CD4-positive, alpha-beta T cell treated with Interleukin-6 at 100 ng/mL for 8 hours (primary cell): ENCODE measurements at regions not wholly inside any gene's neighbourhood (a gene's known extent, or its start where the extent isn't known, plus 50 kb on each side); places are given as distances from the start of the nearest gene placed in this dataset.
"Not testable (repeated sequence)": the region's sequence is repeated elsewhere in the genome, so short reads cannot be mapped to it uniquely, and the experiment has no call there.

Experiments
- DNase-seq: peaks from one replicate; pipeline ENCODE4 v3.0.0-alpha.2; 2020; ENCODE audit warnings: mixed read lengths, low spot score

- DNase-seq, result not testable (repeated sequence)
Measured at GRCh38 chr3:75444634-75445033, 219.5 kb upstream of the FRG2C start.

DNA sequence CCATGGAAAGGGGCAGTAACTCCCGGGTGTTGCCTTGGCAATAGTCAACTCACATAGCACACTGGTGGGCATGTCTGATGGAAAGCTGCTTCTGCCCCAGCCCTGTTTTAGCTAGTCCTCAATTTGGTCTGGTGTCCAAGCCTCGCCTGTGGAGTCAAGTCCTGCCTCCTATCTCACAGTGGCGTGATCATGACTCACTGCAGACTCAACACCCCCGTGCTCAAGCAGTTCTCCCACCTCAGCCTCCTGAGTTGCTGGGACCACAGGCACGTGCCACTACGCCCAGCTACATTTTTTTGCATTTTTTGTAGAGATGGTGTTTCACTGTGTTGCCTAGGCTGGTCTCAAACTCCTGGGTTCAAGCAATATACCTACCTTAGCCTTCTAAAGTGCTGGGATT lies 218.9 kb upstream of the FRG2C start:
- DNase-seq, result not testable (repeated sequence)

DNA sequence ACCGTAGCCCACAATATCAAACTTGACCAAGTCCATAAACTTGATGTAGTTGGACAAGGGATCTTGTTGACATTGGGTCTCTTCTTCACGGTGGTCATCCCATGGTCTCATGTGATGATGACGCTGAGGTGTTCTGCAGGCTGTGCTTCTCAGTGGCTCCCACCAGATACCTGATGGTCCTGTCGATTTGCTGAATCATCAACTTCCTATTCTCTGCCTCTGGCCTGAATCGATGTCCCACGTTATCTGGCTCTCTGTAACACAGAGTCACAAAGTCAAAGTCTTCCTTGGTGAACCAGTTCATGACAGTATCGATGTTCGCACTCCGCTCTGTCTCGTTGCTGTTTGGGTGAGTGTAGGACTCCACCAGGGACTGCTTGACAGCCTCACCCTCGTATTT lies 217.2 kb upstream of the FRG2C start:
- not testable (repeated sequence) for DNase-seq

- not testable (repeated sequence) for DNase-seq
Measured at GRCh38 chr3:75453328-75453727, 210.8 kb upstream of the FRG2C start.

- not testable (repeated sequence) for DNase-seq
Measured at GRCh38 chr3:75453839-75454238, 210.3 kb upstream of the FRG2C start.

GRCh38 chr3:75474530-75474929 lies 189.6 kb upstream of the FRG2C start:
- DNase-seq, result not testable (repeated sequence)

- DNase-seq, result not testable (repeated sequence)
Measured at GRCh38 chr3:75496600-75496999, 167.5 kb upstream of the FRG2C start.

DNA sequence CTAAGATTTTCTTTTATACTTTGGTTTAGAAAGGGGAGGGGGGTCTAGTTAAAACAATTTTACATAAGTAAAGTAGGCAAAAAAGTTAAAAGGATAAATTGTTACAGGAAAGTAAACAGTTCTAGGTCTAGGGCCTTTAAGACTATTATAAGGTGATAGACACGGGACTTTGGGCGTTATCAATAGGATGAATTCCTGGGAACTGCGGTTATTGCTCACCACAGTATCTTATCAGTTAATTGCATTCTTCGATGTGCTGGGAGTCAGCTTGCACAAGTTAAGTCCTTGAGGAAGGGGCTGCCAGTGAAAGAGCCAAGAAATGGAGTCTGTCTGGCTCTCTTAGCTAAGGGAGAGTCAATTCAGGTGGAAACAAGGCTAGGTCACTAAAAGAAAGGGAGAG lies 163.8 kb upstream of the FRG2C start:
- not testable (repeated sequence) for DNase-seq

DNA sequence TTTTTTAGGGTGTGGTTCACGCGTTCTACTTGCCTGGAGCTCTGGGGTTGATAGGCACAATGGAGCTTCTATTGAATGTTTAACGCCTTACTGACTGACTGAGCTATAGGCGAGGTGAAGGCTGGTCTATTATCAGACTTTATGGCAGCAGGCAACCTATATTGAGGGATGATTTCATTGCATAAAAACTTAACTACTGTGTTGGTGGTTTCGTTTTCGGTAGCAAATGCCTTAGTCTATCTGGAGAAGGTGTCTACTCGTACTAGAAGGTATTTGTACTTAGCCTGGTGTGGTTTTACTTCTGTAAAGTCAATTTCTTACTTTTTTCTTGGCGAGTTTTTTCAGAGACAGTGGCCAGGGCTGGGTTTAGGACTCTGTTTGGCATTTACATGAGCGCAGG lies 162.0 kb upstream of the FRG2C start:
- DNase-seq, result not testable (repeated sequence)

DNA sequence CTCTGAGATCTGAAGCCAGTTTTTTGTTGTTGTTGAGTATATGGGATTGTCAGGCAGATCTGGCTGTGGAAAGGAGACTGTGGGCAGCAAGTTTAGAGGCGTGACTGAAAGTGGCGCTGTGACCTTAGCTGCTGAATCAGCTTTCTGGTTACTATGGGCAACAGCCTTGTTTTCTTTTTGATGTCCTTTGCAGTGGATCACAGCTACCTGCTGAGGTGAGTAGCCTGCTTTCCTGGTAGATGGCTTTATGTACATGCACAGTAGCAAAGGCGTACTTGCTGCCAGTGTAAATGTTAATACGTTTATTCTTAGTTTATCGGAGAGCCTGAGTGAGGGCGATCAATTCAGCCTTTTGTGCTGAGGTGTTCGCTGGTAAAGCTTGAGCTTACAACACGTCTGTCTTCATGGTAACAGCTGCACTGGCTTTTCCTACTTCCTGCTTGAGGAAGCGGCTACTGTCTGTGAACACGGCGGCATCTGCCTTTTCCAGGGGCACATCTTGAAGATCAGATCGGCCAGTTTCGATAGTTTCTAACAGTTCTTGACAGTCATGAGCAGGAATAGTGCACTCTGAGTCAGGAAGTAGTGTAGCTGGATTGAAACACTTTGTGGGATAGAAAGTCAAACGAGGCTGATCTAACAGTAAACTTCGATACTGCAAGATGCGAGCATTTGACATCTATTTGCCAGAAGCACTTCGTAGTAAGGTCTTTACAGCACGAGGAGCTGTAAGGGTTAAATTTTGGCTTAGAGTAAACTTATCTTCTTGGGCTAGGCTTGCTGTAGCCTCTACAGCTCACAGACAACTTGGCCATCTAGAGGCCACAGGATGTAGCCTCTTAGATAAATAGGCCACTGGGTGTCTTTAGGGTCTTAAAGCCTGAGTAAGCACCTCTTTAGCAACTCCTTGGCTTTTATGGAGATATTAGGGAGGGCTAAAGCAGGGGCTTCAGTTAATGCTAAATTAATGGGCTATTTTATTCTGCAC lies 161.1 kb upstream of the FRG2C start:
- not testable (repeated sequence) for DNase-seq

- DNase-seq, result no peak
Measured at GRCh38 chr3:75506603-75507002, 157.5 kb upstream of the FRG2C start.

- not testable (repeated sequence) for DNase-seq
Measured at GRCh38 chr3:75507956-75508355, 156.2 kb upstream of the FRG2C start.

DNA sequence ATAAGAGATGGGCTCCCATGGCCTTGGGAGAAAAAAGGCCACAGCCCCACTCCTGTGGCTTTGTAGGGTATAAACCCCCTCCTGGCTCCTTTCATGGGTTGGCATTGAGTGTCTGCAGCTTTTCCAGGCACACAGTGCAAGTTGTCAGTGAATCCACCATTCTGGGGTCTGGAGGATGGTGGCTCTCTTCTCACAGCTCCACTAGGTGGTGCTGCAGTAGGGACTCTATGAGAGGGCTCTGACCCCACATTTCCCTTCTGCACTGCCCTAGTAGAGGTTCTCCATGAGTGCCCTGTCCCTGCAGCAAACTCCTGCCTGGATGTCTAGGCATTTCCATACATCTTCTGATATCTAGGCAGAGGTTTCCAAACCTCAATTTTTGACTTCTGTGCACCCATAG lies 136.5 kb upstream of the FRG2C start:
- not testable (repeated sequence) for DNase-seq

- not testable (repeated sequence) for DNase-seq
Measured at GRCh38 chr3:75552095-75552494, 112.0 kb upstream of the FRG2C start.

DNA sequence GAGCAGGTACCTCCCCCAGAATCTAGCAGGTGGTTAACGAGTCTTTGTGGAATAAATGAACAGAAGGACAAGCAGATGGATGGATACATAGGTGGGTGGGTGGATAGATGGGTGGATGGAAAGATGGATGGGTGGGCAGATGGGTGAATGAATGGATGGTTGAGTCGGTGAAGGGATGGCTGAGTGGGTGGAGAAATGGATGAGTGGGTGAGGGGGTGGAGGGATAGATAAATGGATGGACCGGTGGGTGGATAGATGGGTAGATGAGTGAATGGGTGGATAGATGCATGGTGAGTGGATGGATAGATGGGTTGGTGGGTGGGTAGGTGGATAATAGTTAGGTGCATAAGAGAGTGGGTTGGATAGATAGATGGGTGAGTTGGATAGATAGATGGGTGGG lies 99.7 kb upstream of the FRG2C start:
- not testable (repeated sequence) for DNase-seq

DNA sequence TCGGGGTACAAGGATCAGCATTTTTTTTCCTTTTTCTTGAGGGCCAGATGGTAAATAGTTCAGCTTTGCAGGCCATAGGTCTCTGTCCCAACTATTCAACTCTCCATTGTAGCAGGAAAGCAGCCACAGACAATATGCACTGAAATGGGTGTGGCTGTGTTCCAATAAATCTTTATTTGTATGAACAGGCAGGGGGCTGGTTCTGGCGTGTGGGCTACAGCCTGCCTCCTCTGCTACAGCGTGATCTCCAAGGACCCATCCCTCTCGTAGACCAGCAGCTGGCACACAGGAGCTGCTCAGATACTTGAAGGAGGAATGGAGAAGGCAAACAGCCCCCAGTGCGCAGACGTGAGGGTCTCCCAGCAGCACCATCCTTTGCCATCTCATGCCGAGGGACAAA lies 91.8 kb upstream of the FRG2C start:
- not testable (repeated sequence) for DNase-seq

DNA sequence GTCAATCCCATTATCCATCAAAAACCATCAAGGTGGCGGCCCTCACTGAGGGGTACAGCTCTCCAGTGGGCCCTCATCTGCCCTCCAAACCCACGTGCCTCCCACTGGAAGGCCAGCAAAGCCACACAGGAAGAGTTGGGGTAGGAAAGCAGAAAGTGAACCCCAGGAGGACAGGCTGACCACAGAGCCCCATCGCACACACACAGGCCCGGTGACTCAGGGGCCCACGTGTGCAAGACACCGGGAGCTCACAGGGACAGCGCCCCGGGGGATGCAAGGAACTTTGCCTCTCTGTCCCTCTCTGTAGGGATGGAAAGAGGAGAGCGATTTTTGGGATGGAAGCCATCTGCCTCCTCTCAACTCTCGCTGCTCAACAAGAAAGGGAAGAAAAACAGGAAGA lies 85.0 kb upstream of the FRG2C start:
- not testable (repeated sequence) for DNase-seq

GRCh38 chr3:75579536-75579935 lies 84.6 kb upstream of the FRG2C start:
- DNase-seq, result not testable (repeated sequence)

GRCh38 chr3:75579981-75580782 lies 83.9 kb upstream of the FRG2C start:
- not testable (repeated sequence) for DNase-seq

GRCh38 chr3:75582536-75582935 lies 81.6 kb upstream of the FRG2C start:
- not testable (repeated sequence) for DNase-seq

DNA sequence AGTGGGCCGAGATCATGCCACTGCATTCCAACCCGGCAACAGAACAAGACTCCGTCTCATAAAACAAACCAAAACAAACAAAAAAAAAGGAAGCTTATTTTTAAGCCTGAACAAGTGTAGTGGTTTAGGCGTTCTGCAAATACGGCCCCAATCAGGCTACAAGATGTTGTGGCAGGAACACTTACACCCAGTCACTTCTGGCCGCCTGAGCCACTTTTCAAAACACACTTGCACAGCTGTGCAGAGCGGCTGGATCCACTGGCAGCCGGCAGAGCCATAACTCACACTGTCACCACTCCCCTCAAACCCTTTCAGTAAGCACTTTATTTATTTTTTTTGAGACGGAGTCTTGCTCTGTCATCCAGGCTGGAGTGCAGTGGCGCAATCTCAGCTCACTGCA lies 81.0 kb upstream of the FRG2C start:
- not testable (repeated sequence) for DNase-seq

DNA sequence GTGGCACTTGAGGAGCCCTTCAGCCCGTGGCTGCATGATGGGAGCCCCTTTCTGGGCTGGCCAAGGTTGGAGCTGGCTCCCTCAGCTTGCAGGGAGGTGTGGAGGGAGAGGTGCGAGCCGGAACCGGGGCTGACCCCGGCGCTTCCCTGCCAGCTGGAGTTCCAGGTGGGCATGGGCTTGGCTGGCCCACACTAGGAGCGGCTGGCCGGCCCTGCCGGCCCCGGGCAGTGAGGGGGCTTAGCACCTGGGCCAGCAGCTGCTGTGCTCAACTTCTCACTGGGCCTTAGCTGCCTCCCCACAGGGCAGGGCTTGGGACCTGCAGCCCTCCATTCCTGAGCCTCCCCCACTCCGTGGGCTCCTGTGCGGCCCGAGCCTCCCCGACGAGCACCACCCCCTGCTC lies 76.4 kb upstream of the FRG2C start:
- DNase-seq, result not testable (repeated sequence)

DNA sequence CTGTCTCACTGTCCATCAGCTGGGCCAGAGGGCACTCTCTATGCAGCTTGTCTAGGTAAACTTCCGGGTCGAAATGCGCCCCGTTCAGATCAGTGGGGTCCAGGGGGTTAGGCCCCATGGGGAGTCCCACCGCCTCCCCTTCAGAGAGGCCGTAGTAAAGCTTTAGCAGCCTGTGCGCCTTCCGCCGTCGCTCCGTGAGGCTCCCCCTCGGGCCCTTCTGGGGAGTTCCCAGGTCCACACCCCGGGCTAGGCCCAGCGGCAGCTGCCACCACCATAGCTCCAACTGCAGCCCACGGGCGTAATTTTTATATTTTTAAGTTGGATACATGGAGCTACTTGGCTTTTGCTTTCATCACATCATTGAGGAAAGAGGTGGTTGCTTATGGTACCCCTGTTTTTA lies 73.7 kb upstream of the FRG2C start:
- DNase-seq, result not testable (repeated sequence)
